Stomach (tissue), 8 donors: ENCODE measurements at regions not wholly inside any gene's neighbourhood (a gene's known extent, or its start where the extent isn't known, plus 50 kb on each side); places are given as distances from the start of the nearest gene placed in this dataset.

ENCODE experiments used
- DNase-seq, 2 donors: peaks; one replicate each; pipeline versions ENCODE4 v3.0.0 to v3.0.0-alpha.2; 2013 to 2019
- H3K27ac ChIP-seq, 5 donors: fragments of 200-600 bp in 4 of 5; sonication (generic) in 4 of 5; one replicate each; pipeline ENCODE4 v1.5.1; 2013 to 2019; ENCODE audit warnings: mild to moderate bottlenecking in 1 of 5, moderate library complexity in 1 of 5
- H3K27me3 ChIP-seq, 3 donors: fragments of 200-600 bp; sonication (generic); one replicate each; pipeline ENCODE4 v1.5.1; 2017 to 2019; ENCODE audit warnings: mixed run types in 1 of 3
- H3K36me3 ChIP-seq, 4 donors: fragments of 200-600 bp; sonication (generic); 1 replicate in 3 of 4; 2 replicates in 1 of 4; pipeline ENCODE4 v1.5.1; 2016 to 2019
- H3K4me1 ChIP-seq, 4 donors: fragments of 200-600 bp; sonication (generic); one replicate each; pipeline ENCODE4 v1.5.1; 2016 to 2019
- H3K4me3 ChIP-seq, 4 donors: fragments of 200-600 bp; sonication (generic) in 3 of 4; one replicate each; pipeline ENCODE4 v1.5.1; 2016 to 2019; ENCODE audit warnings: mild to moderate bottlenecking in 1 of 4
- H3K9me3 ChIP-seq, 4 donors: fragments of 200-600 bp; sonication (generic); one replicate each; pipeline ENCODE4 v1.5.1; 2016 to 2019
- EP300 ChIP-seq: sonication (generic); formaldehyde crosslinking; IDR thresholded peaks from one replicate; pipeline ENCODE4 v1.6.1; 2017; ENCODE audit warnings: antibody characterized with exemption
- POLR2A ChIP-seq, 4 donors: fragments of 450-650 bp; IDR thresholded peaks; one replicate each; pipeline ENCODE4 v1.6.1; 2016; ENCODE audit warnings: antibody characterized with exemption in 4 of 4, control low read depth in 2 of 4, mild to moderate bottlenecking in 1 of 4, moderate library complexity in 1 of 4
- POLR2AphosphoS5 ChIP-seq, 3 donors: sonication (generic); formaldehyde crosslinking; IDR thresholded peaks; one replicate each; pipeline ENCODE4 v1.6.1; 2016; ENCODE audit warnings: antibody characterized with exemption in 3 of 3
- WGBS, 5 donors: extraction: QIAGEN DNeasy Blood & Tissue Kit in 3 of 5; methylation state at CpG; one replicate each; pipeline versions ENCODE4 v1.1.5 to v1.1.7; 2013 to 2018; 5-methylcytosine and 5-hydroxymethylcytosine counted together
- intact Hi-C: fragments of 100-400 bp; cut with DNase I; formaldehyde crosslinking; loops from one replicate; pipeline ENCODE4 v1.15.1; 2023; ENCODE audit warnings: low total_unique reads
- TF ChIP-seq, protein P1 (sequence below), 7 experiments: fragments of 450-650 bp in 4 of 7; fragments of 200-600 bp in 3 of 7; sonication (generic) in 3 of 7; IDR thresholded peaks; one replicate each; pipeline ENCODE4 v1.5.1; 2016 to 2019; ENCODE audit warnings: antibody characterized with exemption in 7 of 7, control low read depth in 2 of 7, mild to moderate bottlenecking in 1 of 7
- donor health status: healthy with polysubstance abuse.
- donor health status: Bipolar disorder and iron deficiency.
- donor health status: healthy.

DNA sequence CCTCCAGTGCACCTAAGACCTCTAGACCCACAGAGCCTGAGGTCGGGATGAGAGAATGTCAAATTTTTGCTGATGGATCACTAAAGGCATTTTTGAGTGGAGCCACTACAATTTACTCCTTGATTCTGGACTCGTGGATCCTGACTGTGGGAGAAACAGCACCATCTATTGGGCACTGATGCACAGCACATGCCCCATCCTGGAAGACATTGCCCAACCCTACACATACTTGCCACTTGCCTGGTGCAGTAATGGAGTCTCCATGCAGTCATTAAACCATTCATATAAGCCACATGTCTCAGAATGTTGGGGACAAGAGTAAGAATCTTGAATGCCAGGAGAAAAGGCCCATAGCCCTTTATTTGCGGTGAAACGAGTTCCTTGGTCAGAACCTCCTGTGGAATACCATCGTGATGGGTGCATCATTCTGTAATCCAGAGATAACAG is 103.9 kb downstream of the GGTLC2 start:
- WGBS, 5 donors = 44 to 56% (median 51%) methylated on average over 5 of the region's 5 CpGs
- Histone ChIP-seq H3K9me3 (no peaks in the 10 kb centered on the region), H3K27ac (no peak overlapping the region), H3K4me1 (no peaks in the 10 kb centered on the region), H3K27me3 (peaks cover 0 to 31% (median 0%) of the 10 kb centered on the region in 3 donors), H3K36me3 (no peaks in the 10 kb centered on the region), H3K4me3 (no peak overlapping the region)
- TF ChIP-seq, protein P1, sequence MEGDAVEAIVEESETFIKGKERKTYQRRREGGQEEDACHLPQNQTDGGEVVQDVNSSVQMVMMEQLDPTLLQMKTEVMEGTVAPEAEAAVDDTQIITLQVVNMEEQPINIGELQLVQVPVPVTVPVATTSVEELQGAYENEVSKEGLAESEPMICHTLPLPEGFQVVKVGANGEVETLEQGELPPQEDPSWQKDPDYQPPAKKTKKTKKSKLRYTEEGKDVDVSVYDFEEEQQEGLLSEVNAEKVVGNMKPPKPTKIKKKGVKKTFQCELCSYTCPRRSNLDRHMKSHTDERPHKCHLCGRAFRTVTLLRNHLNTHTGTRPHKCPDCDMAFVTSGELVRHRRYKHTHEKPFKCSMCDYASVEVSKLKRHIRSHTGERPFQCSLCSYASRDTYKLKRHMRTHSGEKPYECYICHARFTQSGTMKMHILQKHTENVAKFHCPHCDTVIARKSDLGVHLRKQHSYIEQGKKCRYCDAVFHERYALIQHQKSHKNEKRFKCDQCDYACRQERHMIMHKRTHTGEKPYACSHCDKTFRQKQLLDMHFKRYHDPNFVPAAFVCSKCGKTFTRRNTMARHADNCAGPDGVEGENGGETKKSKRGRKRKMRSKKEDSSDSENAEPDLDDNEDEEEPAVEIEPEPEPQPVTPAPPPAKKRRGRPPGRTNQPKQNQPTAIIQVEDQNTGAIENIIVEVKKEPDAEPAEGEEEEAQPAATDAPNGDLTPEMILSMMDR (IDR thresholded peaks at IDR 0.05) = peak in 4 of 7 experiments; percentile 15 to 69 (median 60)
- TF ChIP-seq POLR2AphosphoS5 (IDR thresholded peaks at IDR 0.05) = no peak
- DNase-seq = peak; percentile 64 to 65
- intact Hi-C loops = no loop called here

DNA sequence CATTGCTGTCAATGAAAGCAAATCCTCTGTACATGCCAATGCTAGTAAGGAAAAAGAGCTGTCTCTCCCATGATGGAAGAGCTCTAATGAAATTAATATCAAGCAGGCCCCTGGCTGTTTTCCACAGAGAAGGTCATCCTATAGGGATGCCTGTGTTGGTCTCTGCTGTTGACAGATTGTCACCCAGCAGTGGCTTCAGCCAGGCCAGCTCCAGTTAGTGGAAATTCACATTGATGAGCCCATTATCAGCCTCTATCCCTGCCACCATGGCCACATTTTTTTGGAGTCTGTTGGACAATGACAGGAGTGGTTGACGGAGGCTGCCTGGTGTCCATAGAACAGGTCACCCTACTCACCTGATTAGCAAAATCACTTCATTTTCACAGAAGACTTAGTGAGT is 104.3 kb downstream of the GGTLC2 start:
- Histone ChIP-seq H3K27ac (no peak overlapping the region), H3K4me3 (no peak overlapping the region), H3K9me3 (no peaks in the 10 kb centered on the region), H3K36me3 (no peaks in the 10 kb centered on the region), H3K27me3 (peaks cover 0 to 26% (median 0%) of the 10 kb centered on the region in 3 donors), H3K4me1 (no peaks in the 10 kb centered on the region)
- no peak for DNase-seq
- WGBS, 5 donors = 88 to 100% (median 92%) methylated on average over 1 of the region's 1 CpG
- intact Hi-C loops = no loop called here
- no peak for TF ChIP-seq POLR2A (IDR thresholded peaks at IDR 0.05)
- TF ChIP-seq POLR2AphosphoS5 (IDR thresholded peaks at IDR 0.05) = no peak
- no peak for TF ChIP-seq EP300
- TF ChIP-seq, protein P1 (IDR thresholded peaks at IDR 0.05) = no peak

DNA sequence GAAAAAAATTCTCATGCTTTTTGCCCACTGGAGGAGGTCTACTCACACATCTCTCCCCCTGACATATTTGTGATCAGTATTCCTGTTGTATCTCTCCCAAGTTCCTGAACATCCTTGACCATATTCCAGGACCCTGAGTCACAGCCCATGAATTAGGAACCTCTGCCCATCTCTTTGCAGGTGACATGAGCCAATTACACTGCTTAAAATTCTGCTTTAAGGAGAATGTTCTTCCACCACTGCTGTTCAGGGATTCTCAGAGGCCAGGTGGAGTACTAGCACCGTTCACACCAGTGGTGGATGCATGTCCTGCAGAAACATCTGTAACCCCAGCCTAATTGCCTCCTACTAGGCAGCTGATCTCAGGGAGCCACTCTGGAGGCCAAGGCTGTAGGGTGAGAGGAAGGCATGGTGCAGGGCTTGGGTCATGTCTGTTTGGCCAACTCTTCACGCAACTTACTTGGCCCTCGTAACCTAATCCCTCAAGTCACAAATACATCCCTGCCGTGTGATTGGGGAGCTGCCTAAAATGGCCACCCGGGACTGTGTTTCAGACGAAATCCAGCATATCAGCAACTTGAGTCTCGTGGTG is 104.8 kb downstream of the GGTLC2 start:
- WGBS, 5 donors = 41 to 73% (median 68%) methylated on average over 3 to 7 of the region's 7 CpGs
- H3K27me3 ChIP-seq = peaks cover 0 to 22% (median 0%) of the 10 kb centered on the region in 3 donors
- H3K9me3 ChIP-seq = no peaks in the 10 kb centered on the region
- DNase-seq = no peak
- no peaks in the 10 kb centered on the region for H3K4me1 ChIP-seq
- no peaks in the 10 kb centered on the region for H3K36me3 ChIP-seq
- no peak overlapping the region for H3K27ac ChIP-seq
- intact Hi-C loops = no loop called here
- TF ChIP-seq EP300 = no peak
- no peak for TF ChIP-seq POLR2AphosphoS5 (IDR thresholded peaks at IDR 0.05)
- TF ChIP-seq, protein P1 (IDR thresholded peaks at IDR 0.05) = no peak
- no peak for TF ChIP-seq POLR2A (IDR thresholded peaks at IDR 0.05)
- H3K4me3 ChIP-seq = no peak overlapping the region

DNA sequence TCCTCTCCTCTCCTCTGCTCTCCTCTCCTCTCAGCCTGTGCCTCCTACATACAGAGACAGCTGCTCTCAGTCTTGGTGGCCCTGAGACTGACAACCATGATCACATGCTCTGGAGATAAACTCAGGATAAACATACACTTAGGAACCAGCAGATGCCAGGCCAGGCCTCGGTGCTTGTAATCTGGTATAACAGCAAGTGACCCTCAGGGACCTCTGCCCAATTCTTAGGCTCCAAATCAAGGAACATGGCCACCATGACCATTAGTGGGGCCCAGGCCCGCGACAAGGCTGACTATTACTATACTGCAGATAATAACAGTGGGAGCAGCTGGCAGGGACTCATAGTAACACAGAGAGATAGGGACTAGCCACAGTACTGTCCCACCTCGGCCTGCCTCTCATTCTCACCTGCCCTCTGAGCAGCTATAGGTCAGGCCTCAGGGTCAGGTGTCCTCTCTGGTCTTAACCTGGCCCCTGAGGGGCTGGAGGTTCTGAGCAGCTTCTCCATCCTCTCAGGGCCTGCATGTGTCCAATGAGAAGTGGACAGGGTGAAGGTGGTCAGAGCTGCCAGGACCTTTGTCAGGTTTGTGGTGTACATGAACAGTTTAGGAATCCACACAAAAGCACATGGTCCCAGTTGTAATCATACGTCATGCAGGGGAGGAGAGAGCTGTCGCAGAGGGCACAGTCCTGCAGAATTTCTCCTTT is 106.1 kb downstream of the GGTLC2 start:
- 44 to 97% (median 73%) methylated on average over 5 to 6 of the region's 6 CpGs for WGBS, 5 donors
- H3K27ac ChIP-seq = no peak overlapping the region
- TF ChIP-seq POLR2A (IDR thresholded peaks at IDR 0.05) = no peak
- TF ChIP-seq POLR2AphosphoS5 (IDR thresholded peaks at IDR 0.05) = no peak
- TF ChIP-seq, protein P1 (IDR thresholded peaks at IDR 0.05) = no peak
- TF ChIP-seq EP300 = no peak
- H3K9me3 ChIP-seq = no peaks in the 10 kb centered on the region
- no peak overlapping the region for H3K4me3 ChIP-seq
- DNase-seq = no peak
- H3K27me3 ChIP-seq = peaks cover 0 to 19% (median 0%) of the 10 kb centered on the region in 3 donors
- H3K4me1 ChIP-seq = no peaks in the 10 kb centered on the region
- intact Hi-C loops = no loop called here
- no peaks in the 10 kb centered on the region for H3K36me3 ChIP-seq
